Occipital lobe (tissue), 2 donors: ENCODE measurements at regions not wholly inside any gene's neighbourhood (a gene's known extent, or its start where the extent isn't known, plus 50 kb on each side); places are given as distances from the start of the nearest gene placed in this dataset. TPM values are rescaled to one million over a fixed set of nuclear protein-coding genes. Genes with fewer than 3 reads are reported as not detected.

ENCODE experiments used
- DNase-seq: peaks from one replicate; lab custom pipeline; 2025; lab: John Stamatoyannopoulos, UW
- small RNA-seq: library from RNA; depleted of rRNA; stranded (forward); fragments of <200 nt; gene quantifications from one replicate; pipeline ENCODE3, GENCODE V24; 2014

- no peak for DNase-seq
Measured at GRCh38 chr3:146658841-146659240, 53.7 kb upstream of the PLSCR5 start.

GRCh38 chr3:146655333-146655996, 50.3 kb upstream of the PLSCR5 start:
- no peak for DNase-seq

Small RNAs in the stretch of these regions (small RNA-seq; reads per million reads assigned to genes)
- not detected for gene RNU6-505P
